GM19395 (cell line): ENCODE measurements at regions not wholly inside any gene's neighbourhood (a gene's known extent, or its start where the extent isn't known, plus 50 kb on each side); places are given as distances from the start of the nearest gene placed in this dataset.

Source experiments
- ATAC-seq: cut with Tn5 transposase; IDR thresholded peaks from one replicate; pipeline ENCODE4 v1.9.1; 2021; ENCODE audit warnings: mild to moderate bottlenecking, moderate library complexity; ENCODE audit not compliant: unreplicated experiment

DNA sequence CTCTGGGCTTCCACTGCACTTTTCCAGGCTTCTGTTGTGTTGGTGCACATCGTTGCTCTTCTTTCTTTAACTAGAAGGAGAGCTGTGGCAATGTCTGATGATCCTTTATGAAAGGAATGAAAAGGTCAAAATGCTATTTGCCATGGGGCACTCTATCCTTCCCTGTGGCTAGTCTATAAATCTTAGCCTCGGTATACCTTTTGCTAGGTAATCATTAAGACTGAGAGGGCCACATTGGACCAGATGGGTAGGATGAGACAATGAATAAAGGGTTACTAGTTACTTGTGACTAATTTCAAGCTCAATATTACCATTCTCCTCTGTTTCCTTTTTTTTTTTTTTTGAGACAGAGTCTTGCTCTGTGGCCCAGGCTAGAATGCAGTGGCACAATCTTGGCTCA lies 89.4 kb upstream of the C1orf87 start:
- ATAC-seq: no peak

DNA sequence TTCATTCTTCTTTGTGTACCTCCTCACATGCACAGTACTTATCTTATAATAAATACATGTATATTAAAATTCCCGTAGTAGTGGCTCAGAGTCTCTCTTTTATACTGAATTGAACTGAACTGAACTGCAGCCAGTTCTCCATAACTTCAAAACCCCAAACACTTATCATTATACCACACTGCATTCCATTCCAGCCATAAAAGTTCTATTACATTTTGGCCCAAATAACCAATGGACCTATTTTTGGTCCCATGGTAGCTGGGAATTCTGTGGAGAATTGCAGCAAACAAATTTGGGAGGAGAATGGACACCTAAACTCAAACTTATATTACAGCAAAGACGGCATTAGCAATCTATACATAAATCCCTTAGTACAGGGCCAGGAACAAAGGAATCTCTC lies 86.6 kb upstream of the C1orf87 start:
- ATAC-seq: no peak

DNA sequence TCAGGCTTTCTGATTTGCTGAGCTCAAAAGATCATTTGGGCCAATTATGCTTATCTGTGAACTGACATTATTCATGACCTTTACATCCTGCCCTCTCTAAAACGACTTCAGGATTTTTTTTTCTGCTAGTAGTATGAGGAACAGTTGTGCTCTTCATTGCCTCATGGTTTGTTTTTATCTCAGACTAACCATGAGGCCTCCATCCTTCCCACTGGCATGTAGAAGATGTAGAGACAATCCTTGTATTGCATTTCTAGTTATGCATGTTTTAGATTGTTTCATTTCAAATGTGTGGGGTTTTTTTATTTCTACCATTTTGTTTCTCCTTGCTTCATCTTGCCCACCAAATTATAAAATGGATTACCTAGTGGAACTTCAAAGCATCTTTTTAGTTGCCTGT lies 82.8 kb upstream of the C1orf87 start:
- ATAC-seq: no peak

DNA sequence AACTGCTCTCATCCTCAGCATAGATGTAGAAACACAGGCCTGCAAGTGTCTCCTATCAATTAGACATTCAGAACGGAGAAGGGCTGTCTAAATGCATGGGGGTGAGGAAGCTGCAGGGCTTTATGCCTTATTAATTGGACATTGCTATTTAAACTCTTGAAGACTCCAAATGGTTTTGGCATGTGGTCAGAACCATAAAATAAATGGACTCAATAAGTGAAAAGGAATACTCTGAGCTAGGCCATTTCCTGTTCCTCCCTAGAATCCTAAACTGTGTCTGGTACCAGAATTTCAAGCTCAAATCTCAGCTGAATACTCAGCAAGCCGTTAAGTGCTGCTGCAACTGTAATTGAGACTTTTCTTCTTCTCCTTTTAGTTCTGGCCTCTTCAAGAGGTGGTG lies 80.4 kb upstream of the C1orf87 start:
- ATAC-seq: no peak

DNA sequence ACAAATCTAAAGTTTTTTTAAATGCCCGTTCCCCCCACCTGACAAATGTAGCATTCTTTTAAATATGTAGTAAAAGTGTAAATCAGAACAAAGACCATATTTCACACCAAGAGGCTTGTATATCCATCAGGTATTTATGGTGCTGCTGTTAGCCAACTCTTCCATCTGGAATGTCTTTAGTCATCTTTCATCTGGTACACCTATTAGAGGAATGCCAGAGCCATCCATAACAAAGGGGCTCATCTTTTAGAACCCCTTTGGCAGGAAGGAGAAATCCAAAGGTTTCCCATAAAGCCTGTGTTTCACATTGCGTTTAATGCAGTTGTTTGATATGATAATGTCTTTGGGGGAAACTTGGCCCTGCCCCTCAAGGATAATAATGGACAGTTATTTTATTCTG lies 79.3 kb upstream of the C1orf87 start:
- no peak for ATAC-seq

DNA sequence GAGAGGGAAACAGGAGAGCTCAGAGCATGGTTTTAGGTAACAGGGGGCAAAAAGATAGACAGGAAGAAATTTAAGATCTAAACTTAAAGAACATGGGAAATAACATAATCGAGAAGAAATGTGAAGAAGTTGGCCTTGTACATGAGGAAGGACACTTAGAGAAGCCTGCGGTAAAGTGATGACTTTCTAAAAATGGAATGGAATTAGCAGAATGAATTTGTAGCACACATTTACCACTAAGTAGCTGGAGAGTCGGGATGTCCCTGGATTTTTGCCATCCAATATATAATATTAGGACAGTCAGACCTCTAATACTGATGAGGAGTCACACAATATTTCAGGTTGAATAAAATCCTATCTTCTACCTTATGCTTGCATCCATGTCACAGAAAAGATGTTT lies 77.7 kb upstream of the C1orf87 start:
- ATAC-seq: no peak

DNA sequence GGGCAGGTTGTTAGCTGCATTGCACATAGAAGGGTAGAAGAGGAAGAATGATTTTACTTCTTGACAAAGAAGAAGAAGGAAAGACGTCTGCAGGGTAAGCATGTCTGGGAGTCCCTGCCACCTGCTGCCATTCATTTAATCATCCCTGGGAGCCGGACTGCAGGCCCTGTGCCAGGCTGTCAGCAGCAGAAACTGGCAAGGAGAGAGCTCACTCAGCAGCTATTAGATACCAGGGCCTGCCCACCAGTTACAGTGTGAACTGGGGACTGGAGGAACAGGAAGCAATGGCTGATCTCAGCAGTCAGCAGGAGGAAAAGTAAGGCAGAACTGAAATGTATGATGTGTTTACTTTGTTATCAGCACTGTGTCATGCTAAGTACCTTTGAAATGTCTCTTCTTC lies 75.7 kb upstream of the C1orf87 start:
- ATAC-seq: no peak

DNA sequence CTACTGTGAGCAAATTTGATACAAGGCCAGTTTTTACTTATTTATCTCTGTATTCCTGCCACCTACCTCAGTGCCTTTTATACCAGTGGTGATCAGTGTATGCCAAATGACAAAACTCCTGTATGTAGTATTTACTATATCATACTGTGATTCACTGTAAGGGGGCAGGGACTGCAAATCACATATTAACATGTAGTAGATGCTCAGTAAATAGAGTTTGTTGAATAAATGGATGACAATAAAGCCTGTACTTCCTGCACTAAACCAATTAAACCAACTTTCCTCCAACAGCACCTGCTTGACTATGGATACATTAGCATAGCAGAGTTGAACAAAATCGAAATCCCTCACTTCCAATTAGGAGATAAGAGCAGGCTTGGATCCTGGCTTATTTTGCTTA lies 73.3 kb upstream of the C1orf87 start:
- ATAC-seq: no peak

DNA sequence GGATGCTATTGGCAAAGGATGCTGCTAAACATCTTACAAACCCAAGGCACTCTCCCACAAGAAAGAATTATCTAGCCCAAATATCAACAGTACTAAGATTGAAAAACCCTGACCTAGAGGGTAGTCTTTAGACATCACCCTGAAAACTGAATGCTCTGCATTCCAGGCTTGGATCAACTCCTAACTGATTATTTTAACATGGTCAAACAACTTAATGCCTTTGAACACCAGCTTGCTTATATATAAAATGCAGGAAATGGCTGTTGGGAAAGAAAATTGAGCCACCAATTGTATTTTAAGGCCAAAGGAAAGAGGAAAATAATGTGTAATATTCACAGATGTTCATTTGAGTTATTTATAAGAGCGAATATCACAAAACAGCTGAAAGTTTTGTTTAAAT lies 72.2 kb upstream of the C1orf87 start:
- ATAC-seq: no peak

DNA sequence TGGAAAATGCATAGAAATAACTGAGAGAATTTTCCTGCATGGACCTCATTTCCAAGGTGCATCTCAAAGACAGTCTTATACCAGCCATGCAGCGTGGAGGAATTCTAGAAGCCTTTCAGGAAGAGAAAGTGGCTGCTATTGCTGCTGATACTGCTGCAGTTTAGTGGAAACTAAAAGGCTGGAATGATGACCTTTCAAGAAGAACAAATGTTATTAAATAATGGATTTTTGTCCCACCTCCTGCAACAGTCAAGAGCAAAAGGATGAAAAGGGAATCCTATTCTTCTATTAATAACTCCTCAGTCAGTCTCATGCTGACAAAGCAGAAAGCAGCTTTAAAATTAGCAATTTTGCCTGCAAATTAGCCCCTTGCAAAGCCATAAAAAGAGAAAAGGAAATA lies 68.2 kb upstream of the C1orf87 start:
- ATAC-seq: no peak

DNA sequence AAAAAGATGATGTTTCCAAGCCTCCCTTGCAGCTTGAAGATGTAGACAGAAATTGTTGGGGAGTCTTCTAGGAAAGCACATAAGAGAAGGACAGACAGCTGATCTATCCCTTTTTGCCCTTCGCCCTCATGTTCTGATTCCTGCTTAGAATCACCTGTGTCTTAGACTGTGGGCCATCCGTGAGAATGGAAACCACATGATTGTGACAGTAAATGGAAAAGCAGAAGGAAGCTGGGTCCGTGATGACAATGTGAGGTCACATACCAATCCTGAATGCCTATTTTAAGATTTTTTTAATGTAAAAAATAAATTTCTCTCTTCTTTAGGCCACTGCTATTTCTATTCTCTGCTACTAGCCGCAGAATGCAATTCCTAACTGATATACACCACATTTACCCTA lies 67.7 kb upstream of the C1orf87 start:
- ATAC-seq: no peak

DNA sequence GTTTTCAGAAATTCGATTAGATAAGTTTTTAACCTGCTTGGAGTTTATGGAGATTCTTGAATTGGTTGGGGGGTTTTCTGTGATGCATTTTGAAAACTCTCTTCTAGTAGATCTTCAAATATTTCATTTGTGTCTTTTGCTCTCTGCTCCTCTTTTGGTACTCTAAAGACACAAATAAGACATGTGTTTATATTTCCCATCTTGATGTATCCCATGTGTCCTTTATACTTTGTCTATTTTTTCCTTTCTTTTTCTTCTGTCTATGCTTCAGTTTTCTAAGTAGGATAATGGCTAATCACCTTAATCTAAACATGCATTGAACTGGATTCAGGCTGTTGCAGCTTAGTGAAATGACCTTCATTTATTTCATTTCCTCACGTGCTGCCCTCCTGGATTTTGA lies 63.8 kb upstream of the C1orf87 start:
- ATAC-seq: no peak

DNA sequence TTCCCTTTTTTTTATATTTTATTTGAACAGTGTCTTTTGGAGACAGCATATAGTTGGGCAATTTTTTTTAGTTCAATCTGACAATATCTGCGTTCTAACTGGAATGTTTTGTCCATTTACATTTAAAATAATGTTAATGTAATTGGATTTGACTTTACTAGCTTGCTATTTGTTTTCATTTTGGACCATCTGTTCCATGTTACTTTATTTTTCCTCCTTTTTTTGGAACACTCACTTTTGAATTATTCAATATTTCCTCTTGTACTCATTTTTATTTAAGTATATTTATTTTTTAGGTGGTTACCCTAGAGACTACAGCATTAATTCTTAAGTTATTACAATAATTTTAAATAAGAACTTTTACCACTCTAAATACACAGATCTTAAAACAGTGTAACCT lies 62.8 kb upstream of the C1orf87 start:
- ATAC-seq: no peak

DNA sequence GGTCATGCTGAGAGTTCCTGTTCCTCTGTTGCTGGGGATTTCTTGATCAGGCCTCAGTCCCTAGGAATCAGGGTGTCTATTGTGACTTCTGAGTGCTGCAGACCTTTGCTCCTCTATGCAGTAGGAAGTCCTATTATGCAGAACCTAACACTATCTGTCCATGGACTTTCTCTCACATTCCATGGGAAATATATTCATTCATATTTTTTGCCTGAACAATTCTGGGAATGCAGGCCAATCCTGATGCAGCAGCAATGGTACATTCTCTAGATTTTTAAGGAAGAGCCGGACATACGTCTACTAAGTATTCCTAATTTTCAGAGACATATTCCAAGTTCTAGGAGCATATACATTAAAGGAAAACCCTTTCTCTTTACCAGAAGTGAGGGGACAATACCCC lies 61.1 kb upstream of the C1orf87 start:
- ATAC-seq: no peak

DNA sequence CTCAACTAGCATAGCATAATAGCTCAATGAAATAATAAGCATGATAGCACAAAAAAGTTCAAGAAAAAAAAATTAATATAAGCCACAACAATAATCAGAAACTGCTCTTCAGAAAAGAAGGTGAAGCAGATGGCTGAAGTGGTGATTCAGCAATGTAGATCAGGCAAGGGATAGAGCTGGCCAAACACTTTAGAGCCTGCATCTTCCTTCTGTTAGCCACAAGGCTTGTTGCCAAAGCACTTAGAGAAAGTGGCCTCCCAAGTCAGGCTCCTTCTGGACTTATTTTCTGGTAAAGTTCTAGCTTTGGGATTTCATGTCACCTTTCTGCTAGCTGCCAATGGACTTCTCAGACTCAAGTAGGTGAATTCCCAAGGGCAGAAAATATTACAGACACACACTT lies 60.3 kb upstream of the C1orf87 start:
- no peak for ATAC-seq

DNA sequence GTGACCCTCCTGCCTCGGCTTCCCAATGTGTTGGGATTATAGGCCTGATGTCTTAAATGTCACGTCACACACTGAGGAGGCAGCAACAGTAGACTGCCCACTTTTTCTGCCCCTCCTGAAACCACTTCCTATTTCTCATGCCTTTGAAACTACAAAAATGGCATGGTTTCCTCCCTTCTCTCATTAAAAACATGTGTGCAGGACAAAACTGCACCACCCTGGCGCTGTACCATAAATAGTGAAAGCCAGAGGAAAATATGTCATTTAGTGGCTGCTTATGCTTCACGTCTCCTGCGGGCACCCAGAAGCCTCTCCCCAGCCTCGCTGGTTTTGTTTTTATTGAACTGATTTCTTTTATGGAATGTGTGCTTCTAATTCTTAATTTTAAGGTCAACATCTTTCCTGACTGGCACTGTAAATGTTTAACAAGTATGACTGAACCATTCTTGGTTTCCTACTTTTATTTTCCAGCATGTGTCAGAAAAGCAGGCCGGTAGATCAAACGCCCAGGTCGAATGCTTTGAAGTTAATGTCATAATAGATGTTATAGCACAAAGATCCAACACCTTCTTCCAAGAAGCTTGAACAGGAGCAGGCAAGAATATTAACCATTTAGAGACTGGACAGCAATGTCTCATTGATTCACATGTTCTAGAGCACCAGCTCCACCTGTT lies 59.6 kb upstream of the C1orf87 start:
- no peak for ATAC-seq

DNA sequence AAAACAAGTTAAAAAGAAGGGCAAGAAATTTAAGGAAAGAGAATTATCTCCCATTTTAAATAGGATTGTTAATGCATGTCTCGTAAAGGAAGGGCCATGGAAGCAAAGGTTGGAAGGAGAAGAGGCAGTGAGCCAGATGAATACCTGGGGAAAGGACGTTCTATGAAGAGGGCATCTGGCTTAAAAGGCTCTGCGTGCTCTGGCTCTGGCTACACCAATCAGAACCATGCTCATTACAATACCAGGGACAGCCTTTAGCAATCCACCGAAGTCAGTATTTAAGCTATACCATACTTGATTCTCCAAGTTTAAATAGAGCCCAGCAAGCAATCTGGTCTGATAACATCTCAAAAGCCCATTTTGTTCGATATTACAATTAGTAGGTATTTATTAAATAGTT lies 58.5 kb upstream of the C1orf87 start:
- no peak for ATAC-seq

DNA sequence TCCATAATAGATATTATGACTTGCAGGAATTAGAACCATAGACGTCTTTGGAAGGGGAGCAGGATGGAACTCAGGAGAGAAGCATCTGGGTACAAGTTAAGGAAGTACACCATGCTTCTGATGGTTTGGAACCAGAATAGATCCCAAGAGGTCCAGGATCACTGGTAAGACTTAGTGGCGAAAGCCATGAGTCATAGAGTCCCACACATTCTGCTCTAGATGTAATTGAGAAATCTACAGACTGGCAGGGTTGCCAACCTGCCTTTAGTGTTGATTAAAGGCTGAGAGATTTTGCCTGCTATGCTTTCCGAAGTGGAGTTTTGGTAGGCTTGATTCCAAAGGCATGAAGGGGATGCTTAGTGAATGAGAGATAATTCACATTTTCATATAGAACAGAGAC lies 57.1 kb upstream of the C1orf87 start:
- ATAC-seq: no peak

DNA sequence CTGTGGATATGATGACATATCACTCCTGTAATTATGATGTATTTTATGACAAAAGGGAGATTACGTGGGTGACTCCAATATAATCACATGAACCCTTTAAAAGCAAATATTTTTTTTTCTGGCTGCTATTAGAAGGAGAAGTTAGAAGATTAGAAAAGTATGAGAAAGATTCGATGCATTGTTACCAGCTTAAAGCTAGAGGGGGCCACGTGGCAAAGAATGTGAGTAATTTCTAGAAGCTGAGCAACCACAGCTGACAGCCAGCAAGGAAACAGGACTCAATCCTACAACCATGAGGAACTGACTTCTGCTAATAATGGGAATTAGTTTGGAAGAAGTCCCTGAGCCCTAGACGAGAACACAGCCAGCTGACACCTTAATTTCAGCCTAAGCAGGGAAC lies 56.3 kb upstream of the C1orf87 start:
- ATAC-seq: no peak

DNA sequence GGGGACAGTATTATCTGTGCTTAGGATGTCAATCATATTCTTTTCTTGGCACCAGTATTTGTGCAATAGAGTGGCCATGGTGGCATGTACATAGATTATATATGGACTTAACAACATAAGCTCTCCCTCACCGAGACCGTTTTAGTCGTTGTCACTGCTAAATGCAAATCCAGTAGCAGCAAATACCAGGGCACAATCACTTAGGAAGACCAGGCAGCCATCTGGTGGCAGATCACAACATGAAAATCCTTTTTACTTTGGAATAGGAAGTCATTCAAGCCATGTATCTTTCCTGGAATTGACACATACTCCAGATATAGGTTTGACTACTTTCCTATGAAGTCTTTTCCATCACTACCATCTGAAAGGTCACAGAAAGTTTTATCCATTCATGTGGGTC lies 53.2 kb upstream of the C1orf87 start:
- ATAC-seq: no peak
